Testis (tissue), 2 donors: ENCODE measurements at regions not wholly inside any gene's neighbourhood (a gene's known extent, or its start where the extent isn't known, plus 50 kb on each side); places are given as distances from the start of the nearest gene placed in this dataset.

Experiments
- DNase-seq: peaks from one replicate; pipeline ENCODE4 v3.0.0-alpha.2; 2019
- H3K27ac ChIP-seq, 2 donors: fragments of 200-600 bp; sonication (generic); one replicate each; pipeline ENCODE4 v1.5.1; 2019
- H3K27me3 ChIP-seq: fragments of 200-600 bp; sonication (generic); one replicate; pipeline ENCODE4 v1.5.1; 2019
- H3K36me3 ChIP-seq: fragments of 200-600 bp; sonication (generic); one replicate; pipeline ENCODE4 v1.5.1; 2017; ENCODE audit warnings: low read depth; ENCODE audit errors: missing control alignments
- H3K4me1 ChIP-seq: fragments of 200-600 bp; sonication (generic); one replicate; pipeline ENCODE4 v1.5.1; 2019
- H3K4me3 ChIP-seq, 2 donors: fragments of 200-600 bp; sonication (generic); one replicate each; pipeline ENCODE4 v1.5.1; 2017 to 2019
- H3K9me3 ChIP-seq: fragments of 200-600 bp; sonication (generic); one replicate; pipeline ENCODE4 v1.5.1; 2017
- POLR2A ChIP-seq: fragments of 450-650 bp; IDR thresholded peaks from one replicate; pipeline ENCODE4 v1.6.1; 2017; ENCODE audit warnings: antibody characterized with exemption, mild to moderate bottlenecking, moderate library complexity
- WGBS, 2 donors: methylation state at CpG; one replicate each; pipeline ENCODE4 v1.1.5; 2018; 5-methylcytosine and 5-hydroxymethylcytosine counted together
- intact Hi-C: fragments of 100-400 bp; cut with DNase I; formaldehyde crosslinking; loops from one replicate; pipeline ENCODE4 v1.15.1; 2023; ENCODE audit warnings: low total_unique reads
- TF ChIP-seq, protein P1 (sequence below), 3 experiments: fragments of 450-650 bp in 2 of 3; fragments of 200-600 bp in 1 of 3; sonication (generic) in 1 of 3; IDR thresholded peaks; one replicate each; pipeline ENCODE4 v1.5.1; 2016 to 2019; ENCODE audit warnings: antibody characterized with exemption in 3 of 3, mild to moderate bottlenecking in 2 of 3, moderate library complexity in 1 of 3

DNA sequence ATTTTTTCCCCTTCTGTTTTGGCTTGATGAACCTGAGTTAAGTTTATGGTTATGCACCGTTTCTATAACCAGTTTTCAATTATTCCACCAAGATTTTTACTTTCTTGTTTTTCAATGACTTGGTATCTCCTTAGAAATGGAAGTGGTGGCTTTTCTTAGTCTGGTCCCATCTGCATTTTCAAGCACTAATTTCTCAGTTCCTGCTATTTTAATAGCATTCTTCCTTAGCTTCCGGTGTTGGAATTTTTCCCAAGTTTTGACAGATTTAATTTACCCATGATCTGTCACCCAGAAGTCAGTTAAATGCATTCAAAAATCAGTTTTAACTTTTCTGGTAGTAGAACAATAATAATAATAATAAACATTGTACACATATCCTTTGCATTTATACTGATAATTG, 184.6 kb upstream of the OLFM3 start:
- Histone ChIP-seq H3K36me3 (no peaks in the 10 kb centered on the region), H3K27me3 (no peaks in the 10 kb centered on the region), H3K4me1 (no peaks in the 10 kb centered on the region), H3K4me3 (no peak overlapping the region), H3K27ac (no peak overlapping the region), H3K9me3 (no peaks in the 10 kb centered on the region)
- TF ChIP-seq POLR2A: no peak
- TF ChIP-seq, protein P1, sequence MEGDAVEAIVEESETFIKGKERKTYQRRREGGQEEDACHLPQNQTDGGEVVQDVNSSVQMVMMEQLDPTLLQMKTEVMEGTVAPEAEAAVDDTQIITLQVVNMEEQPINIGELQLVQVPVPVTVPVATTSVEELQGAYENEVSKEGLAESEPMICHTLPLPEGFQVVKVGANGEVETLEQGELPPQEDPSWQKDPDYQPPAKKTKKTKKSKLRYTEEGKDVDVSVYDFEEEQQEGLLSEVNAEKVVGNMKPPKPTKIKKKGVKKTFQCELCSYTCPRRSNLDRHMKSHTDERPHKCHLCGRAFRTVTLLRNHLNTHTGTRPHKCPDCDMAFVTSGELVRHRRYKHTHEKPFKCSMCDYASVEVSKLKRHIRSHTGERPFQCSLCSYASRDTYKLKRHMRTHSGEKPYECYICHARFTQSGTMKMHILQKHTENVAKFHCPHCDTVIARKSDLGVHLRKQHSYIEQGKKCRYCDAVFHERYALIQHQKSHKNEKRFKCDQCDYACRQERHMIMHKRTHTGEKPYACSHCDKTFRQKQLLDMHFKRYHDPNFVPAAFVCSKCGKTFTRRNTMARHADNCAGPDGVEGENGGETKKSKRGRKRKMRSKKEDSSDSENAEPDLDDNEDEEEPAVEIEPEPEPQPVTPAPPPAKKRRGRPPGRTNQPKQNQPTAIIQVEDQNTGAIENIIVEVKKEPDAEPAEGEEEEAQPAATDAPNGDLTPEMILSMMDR (IDR thresholded peaks at IDR 0.05): no peak
- intact Hi-C loops: no loop called here
- 84 to 85% methylated on average over 2 of the region's 2 CpGs for WGBS, 2 donors
- DNase-seq: no peak

DNA sequence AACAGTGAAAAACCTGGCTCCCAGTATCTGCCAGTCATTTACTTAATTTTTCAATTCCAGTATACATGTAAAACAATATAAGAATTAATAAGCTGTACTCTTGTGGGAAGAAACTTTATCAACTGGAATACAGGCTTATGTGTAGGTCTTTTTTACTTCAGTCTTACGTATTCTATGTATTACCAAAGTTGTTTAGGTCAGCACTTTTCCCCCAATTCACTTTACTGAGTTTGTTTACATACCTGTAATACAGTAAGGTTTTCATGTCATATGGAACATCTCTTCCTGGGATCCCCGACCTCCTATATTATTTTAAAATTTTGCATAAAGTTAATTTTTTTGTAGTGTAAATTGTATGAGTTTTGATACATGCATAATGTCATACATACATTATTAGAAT, 181.8 kb upstream of the OLFM3 start:
- Histone ChIP-seq H3K4me3 (no peak overlapping the region), H3K27me3 (no peaks in the 10 kb centered on the region), H3K4me1 (no peaks in the 10 kb centered on the region), H3K27ac (no peak overlapping the region), H3K9me3 (no peaks in the 10 kb centered on the region), H3K36me3 (no peaks in the 10 kb centered on the region)
- intact Hi-C loops: no loop called here
- DNase-seq: no peak
- TF ChIP-seq, protein P1 (IDR thresholded peaks at IDR 0.05): no peak
- WGBS, 2 donors: 83 to 90% methylated on average over 2 of the region's 2 CpGs

- H3K36me3 ChIP-seq: no peaks in the 10 kb centered on the region
- TF ChIP-seq POLR2A: no peak
- TF ChIP-seq, protein P1 (IDR thresholded peaks at IDR 0.05): peak in 1 of 3 experiments; percentile 39
- WGBS, 2 donors: 20 to 22% methylated on average over 2 of the region's 2 CpGs
- no peak overlapping the region for H3K4me3 ChIP-seq
- no peak overlapping the region for H3K27ac ChIP-seq
- intact Hi-C loops: no loop called here
- DNase-seq: no peak
- no peaks in the 10 kb centered on the region for H3K9me3 ChIP-seq
- H3K4me1 ChIP-seq: no peaks in the 10 kb centered on the region
- no peaks in the 10 kb centered on the region for H3K27me3 ChIP-seq
Measured at GRCh38 chr1:102174259-102174863, 177.6 kb upstream of the OLFM3 start.

GRCh38 chr1:102172200-102172599, 175.5 kb upstream of the OLFM3 start:
- Histone ChIP-seq H3K4me3 (no peak overlapping the region), H3K4me1 (no peaks in the 10 kb centered on the region), H3K9me3 (no peaks in the 10 kb centered on the region), H3K27me3 (no peaks in the 10 kb centered on the region), H3K27ac (no peak overlapping the region), H3K36me3 (no peaks in the 10 kb centered on the region)
- no peak for DNase-seq
- WGBS, 2 donors: 87 to 91% methylated on average over 1 of the region's 1 CpG
- intact Hi-C loops: no loop called here
- no peak for TF ChIP-seq POLR2A
- TF ChIP-seq, protein P1 (IDR thresholded peaks at IDR 0.05): no peak

DNA sequence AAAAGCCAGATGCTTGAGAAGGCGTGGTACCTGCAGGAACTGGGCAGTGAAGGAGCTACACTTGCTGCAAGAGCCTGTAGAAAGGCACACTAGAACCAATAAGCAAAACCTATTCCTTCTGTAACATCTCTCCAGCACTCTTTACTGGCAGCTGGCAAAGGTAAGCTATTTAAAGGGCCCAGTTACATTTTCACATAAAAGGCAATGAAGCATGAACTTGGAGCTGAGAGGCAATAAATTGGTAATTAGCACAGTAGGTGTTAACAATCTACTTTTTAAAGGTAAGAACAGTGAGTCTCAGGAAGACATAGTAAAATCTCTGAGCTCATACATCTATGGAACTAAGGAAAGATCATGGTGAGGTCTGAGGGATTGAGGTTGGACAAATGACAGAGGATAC, 167.1 kb upstream of the OLFM3 start:
- intact Hi-C loops: no loop called here
- Histone ChIP-seq H3K4me1 (no peaks in the 10 kb centered on the region), H3K27ac (no peak overlapping the region), H3K27me3 (no peaks in the 10 kb centered on the region), H3K4me3 (no peak overlapping the region), H3K9me3 (no peaks in the 10 kb centered on the region), H3K36me3 (no peaks in the 10 kb centered on the region)
- DNase-seq: no peak
- WGBS, 2 donors: 63 to 75% methylated on average over 1 of the region's 1 CpG
- TF ChIP-seq POLR2A: no peak
- TF ChIP-seq, protein P1 (IDR thresholded peaks at IDR 0.05): no peak
